OCI-LY7 (cell line): ENCODE measurements at regions not wholly inside any gene's neighbourhood (a gene's known extent, or its start where the extent isn't known, plus 50 kb on each side); places are given as distances from the start of the nearest gene placed in this dataset.

Experiments used
- EZH2phosphoT487 ChIP-seq: fragments of 200-600 bp; sonication (generic); IDR thresholded peaks from 2 replicates; pipeline ENCODE4 v1.6.1; 2018; ENCODE audit warnings: low read depth, borderline replicate concordance, mild to moderate bottlenecking, mixed run types, antibody characterized with exemption, low read length, moderate library complexity, mixed read lengths
- TF ChIP-seq, protein P1 (sequence below): fragments of 200-600 bp; sonication (generic); conservative IDR thresholded peaks from 2 replicates; pipeline ENCODE4 v1.5.1; 2014; ENCODE audit warnings: mild to moderate bottlenecking, antibody characterized with exemption, low read length, moderate library complexity, mixed read lengths

- TF ChIP-seq EZH2phosphoT487, result no peak
- TF ChIP-seq, protein P1, sequence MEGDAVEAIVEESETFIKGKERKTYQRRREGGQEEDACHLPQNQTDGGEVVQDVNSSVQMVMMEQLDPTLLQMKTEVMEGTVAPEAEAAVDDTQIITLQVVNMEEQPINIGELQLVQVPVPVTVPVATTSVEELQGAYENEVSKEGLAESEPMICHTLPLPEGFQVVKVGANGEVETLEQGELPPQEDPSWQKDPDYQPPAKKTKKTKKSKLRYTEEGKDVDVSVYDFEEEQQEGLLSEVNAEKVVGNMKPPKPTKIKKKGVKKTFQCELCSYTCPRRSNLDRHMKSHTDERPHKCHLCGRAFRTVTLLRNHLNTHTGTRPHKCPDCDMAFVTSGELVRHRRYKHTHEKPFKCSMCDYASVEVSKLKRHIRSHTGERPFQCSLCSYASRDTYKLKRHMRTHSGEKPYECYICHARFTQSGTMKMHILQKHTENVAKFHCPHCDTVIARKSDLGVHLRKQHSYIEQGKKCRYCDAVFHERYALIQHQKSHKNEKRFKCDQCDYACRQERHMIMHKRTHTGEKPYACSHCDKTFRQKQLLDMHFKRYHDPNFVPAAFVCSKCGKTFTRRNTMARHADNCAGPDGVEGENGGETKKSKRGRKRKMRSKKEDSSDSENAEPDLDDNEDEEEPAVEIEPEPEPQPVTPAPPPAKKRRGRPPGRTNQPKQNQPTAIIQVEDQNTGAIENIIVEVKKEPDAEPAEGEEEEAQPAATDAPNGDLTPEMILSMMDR, result no peak
These were observed 653.6 kb upstream of the ITGA1 start for GRCh38 chr5:52134013-52134650.
